HCT116 (cell line): ENCODE measurements at regions not wholly inside any gene's neighbourhood (a gene's known extent, or its start where the extent isn't known, plus 50 kb on each side); places are given as distances from the start of the nearest gene placed in this dataset.

Experiments
- ATAC-seq: fragments of 200-7000 bp; cut with Tn5 transposase; 2 replicates; pipeline ENCODE4 v1.9.1; 2020; ENCODE audit warnings: mild to moderate bottlenecking, moderate library complexity
- BruUV-seq: library from RNA; stranded (reverse); fragments of 400-500 nt; replicated peaks from 2 replicates; lab custom pipeline; 2021; lab: Mats Ljungman, UMichigan
- CTCF ChIA-PET: fragments of 300-600 bp; sonication (Branson Sonifier 250); formaldehyde crosslinking; loops from one replicate; lab custom pipeline; 2021; ENCODE audit warnings: antibody characterized with exemption; lab: Charles Lee
- POLR2A ChIA-PET: fragments of 300-600, 350-600 bp; sonication (Branson Sonifier 250); formaldehyde crosslinking; loops from one replicate; lab custom pipeline; 2021; ENCODE audit warnings: antibody characterized with exemption; lab: Charles Lee
- RAD21 ChIA-PET, 2 experiments: fragments of 300-600 bp; sonication (Branson Sonifier 250); formaldehyde crosslinking; loops; one replicate each; lab custom pipeline; 2023; ENCODE audit warnings: low total read pairs in 2 of 2; ENCODE audit not compliant: uncharacterized antibody in 2 of 2, unreplicated experiment in 2 of 2, low non-redundant PET in 1 of 2; lab: Charles Lee
- DNase-seq: peaks from one replicate; pipeline ENCODE4 v3.0.0-alpha.2; 2010; ENCODE audit warnings: low read depth, low spot score
- H2AFZ ChIP-seq: fragments of 200-600 bp; shearing (Covaris generic), sonication (generic); 2 replicates; pipeline ENCODE4 v1.6.1; 2017; ENCODE audit warnings: low read depth, mixed run types, mixed read lengths, antibody characterized with exemption, low read length; ENCODE audit not compliant: poor library complexity, severe bottlenecking
- H3K27ac ChIP-seq: 2 replicates; pipeline ENCODE4 v1.5.1; 2012; ENCODE audit warnings: low read depth, low read length
- H3K27me3 ChIP-seq: fragments of 200-600 bp; sonication (generic); 2 replicates; pipeline ENCODE4 v1.6.1; 2016; ENCODE audit warnings: mixed run types, low read length, mixed read lengths; ENCODE audit not compliant: insufficient read depth
- H3K36me3 ChIP-seq, 2 experiments: fragments of 200-500 bp in 1 of 2; fragments of 200-600 bp in 1 of 2; sonication (Bioruptor generic) in 1 of 2; sonication (generic) in 1 of 2; 2 replicates each; pipeline versions ENCODE4 v1.5.1 to v1.6.1; 2014 to 2016; ENCODE audit warnings: low read length in 2 of 2, inconsistent platforms in 1 of 2, mixed read lengths in 1 of 2, mixed run types in 1 of 2; ENCODE audit not compliant: insufficient read depth in 2 of 2, control insufficient read depth in 1 of 2
- H3K4me1 ChIP-seq, 2 experiments: fragments of 200-600 bp in 1 of 2; sonication (generic) in 1 of 2; 2 replicates each; pipeline versions ENCODE4 v1.5.1 to v1.6.1; 2012 to 2017; ENCODE audit warnings: low read length in 2 of 2, inconsistent platforms in 1 of 2, mild to moderate bottlenecking in 1 of 2, mixed read lengths in 1 of 2, mixed run types in 1 of 2, moderate library complexity in 1 of 2; ENCODE audit not compliant: insufficient read depth in 2 of 2, control insufficient read depth in 1 of 2
- H3K4me2 ChIP-seq: fragments of 200-600 bp; sonication (generic); 2 replicates; pipeline ENCODE4 v1.6.1; 2017; ENCODE audit warnings: mixed run types, low read length, mixed read lengths
- H3K4me3 ChIP-seq, 2 experiments: fragments of 200-600 bp in 1 of 2; sonication (generic) in 1 of 2; replicated peaks in 1 of 2; 2 replicates each; pipeline ENCODE4 v1.5.1; 2011 to 2016; ENCODE audit warnings: low read length in 2 of 2, control low read depth in 1 of 2, low read depth in 1 of 2, mild to moderate bottlenecking in 1 of 2, mixed read lengths in 1 of 2, mixed run types in 1 of 2
- H3K79me2 ChIP-seq: fragments of 200-600 bp; sonication (generic); 2 replicates; pipeline ENCODE4 v1.6.1; 2017; ENCODE audit warnings: mild to moderate bottlenecking, mixed run types, low read length, moderate library complexity, mixed read lengths; ENCODE audit not compliant: insufficient read depth
- H3K9ac ChIP-seq: fragments of 200-600 bp; sonication (generic); 2 replicates; pipeline ENCODE4 v1.6.1; 2016; ENCODE audit warnings: low read length, mixed read lengths
- H3K9me2 ChIP-seq: fragments of 200-600 bp; sonication (generic), shearing (Covaris generic); 2 replicates; pipeline ENCODE4 v1.6.1; 2017; ENCODE audit warnings: mixed run types, mild to moderate bottlenecking, moderate library complexity; ENCODE audit not compliant: insufficient read depth
- H3K9me3 ChIP-seq, 2 experiments: fragments of 200-500 bp in 1 of 2; fragments of 200-600 bp in 1 of 2; sonication (Bioruptor generic) in 1 of 2; sonication (generic) in 1 of 2; 2 replicates each; pipeline ENCODE4 v1.6.1; 2014 to 2017; ENCODE audit warnings: low read length in 2 of 2, mixed read lengths in 2 of 2, inconsistent platforms in 1 of 2, low read depth in 1 of 2, mild to moderate bottlenecking in 1 of 2, mixed run types in 1 of 2, moderate library complexity in 1 of 2; ENCODE audit not compliant: control insufficient read depth in 1 of 2, insufficient read depth in 1 of 2
- H4K20me1 ChIP-seq: fragments of 200-600 bp; sonication (generic), shearing (Covaris generic); 2 replicates; pipeline ENCODE4 v1.6.1; 2017; ENCODE audit warnings: mixed run types, mild to moderate bottlenecking, moderate library complexity; ENCODE audit not compliant: insufficient read depth
- EGR1 ChIP-seq: IDR thresholded peaks from 2 replicates; pipeline ENCODE4 v1.6.1; 2012; ENCODE audit warnings: low read depth
- ELF1 ChIP-seq: IDR thresholded peaks from 2 replicates; pipeline ENCODE4 v1.6.1; 2012; ENCODE audit warnings: low read depth, borderline replicate concordance
- SP1 ChIP-seq: IDR thresholded peaks from 2 replicates; pipeline ENCODE4 v1.6.1; 2012; ENCODE audit warnings: low read depth
- SRF ChIP-seq: IDR thresholded peaks from 2 replicates; pipeline ENCODE4 v1.6.1; 2012; ENCODE audit warnings: low read depth
- TCF7L2 ChIP-seq: IDR thresholded peaks from 2 replicates; pipeline ENCODE4 v1.7.0; 2011; ENCODE audit warnings: borderline replicate concordance, inconsistent platforms; ENCODE audit not compliant: insufficient read depth, insufficient read length; ENCODE audit errors: extremely low read depth
- ZFX ChIP-seq: fragments of 450-650 bp; IDR thresholded peaks from 2 replicates; pipeline ENCODE4 v1.6.1; 2017
- intact Hi-C: fragments of 100-400 bp; cut with micrococcal nuclease; formaldehyde crosslinking; loops from 2 replicates; pipeline ENCODE4 v1.10.0; 2022

DNA sequence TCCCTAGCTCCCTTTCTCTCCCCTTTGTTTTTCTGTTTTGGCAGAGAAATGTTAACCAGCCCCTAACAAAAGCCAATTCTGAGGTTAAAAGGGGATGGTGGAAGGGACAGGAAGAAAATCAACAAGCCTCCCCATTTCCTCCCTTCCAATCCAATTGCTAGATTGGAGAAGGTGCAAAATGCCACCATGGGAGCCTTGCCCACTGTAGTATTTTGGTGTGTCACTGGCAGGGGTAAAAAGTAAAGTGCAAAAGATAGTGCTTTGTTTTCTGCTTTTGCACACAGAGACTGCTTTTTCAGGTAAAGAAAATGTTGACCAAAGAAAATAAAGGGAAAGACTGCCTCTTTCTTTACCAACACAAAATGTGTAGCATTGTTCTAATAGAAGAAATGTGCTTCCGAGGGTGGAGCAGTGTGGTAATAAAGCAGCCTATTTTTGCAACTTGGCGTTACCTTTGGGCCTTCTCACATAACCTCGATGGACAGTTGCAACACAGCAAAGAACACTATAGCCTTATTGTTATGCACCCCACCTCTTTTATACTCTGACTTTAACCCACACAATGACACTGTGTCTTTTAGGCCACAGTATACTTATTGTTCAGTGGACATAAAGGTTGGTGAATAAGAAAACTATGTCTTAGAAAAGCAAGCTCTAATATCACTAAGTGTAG, 861.8 kb downstream of the BCL11A start:
- H3K9me2 ChIP-seq = no peaks in the 10 kb centered on the region
- no TSS peak for BruUV-seq
- H3K27ac ChIP-seq = no peak overlapping the region
- TF ChIP-seq TCF7L2 (no peak), SP1 (no peak), ZFX (no peak), SRF (no peak)
- TF ChIP-seq, all 23 proteins: peak for 0
- H3K9me3 ChIP-seq = no peaks in the 10 kb centered on the region; a peak in 2 of 4 replicates
- H4K20me1 ChIP-seq = no peaks in the 10 kb centered on the region
- no peaks in the 10 kb centered on the region for H3K4me1 ChIP-seq
- ChIA-PET RAD21 (no interaction called here), CTCF (no interaction called here), POLR2A (no interaction called here)
- intact Hi-C loops = no loop called here
- no peak for ATAC-seq
- no peaks in the 10 kb centered on the region for H3K79me2 ChIP-seq
- no peak overlapping the region for H3K9ac ChIP-seq
- no peak overlapping the region for H2AFZ ChIP-seq
- no peak overlapping the region for H3K4me2 ChIP-seq
- H3K4me3 ChIP-seq = no peak overlapping the region
- H3K36me3 ChIP-seq = no peaks in the 10 kb centered on the region
- H3K27me3 ChIP-seq = no peaks in the 10 kb centered on the region
- no peak for DNase-seq

DNA sequence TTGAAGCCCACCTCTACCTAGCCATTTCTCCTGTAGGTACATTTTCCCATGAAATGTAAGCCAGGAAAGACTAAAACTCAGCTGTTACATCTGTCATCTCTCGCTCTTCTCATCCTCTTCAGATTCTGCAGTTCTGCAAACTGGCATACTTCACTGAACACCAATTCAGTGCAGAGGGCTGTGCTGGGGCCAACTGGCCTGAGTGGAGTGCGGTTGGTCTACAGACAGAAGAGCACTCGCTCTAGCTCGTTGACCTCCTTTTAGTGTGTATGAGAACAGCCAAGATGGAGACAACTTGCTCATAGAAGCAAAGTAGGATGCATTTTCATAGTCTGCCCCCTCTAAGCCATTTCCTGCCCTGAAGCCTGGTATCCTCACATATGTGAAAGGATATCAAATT, 862.6 kb downstream of the BCL11A start:
- H3K9me2 ChIP-seq = no peaks in the 10 kb centered on the region
- no peaks in the 10 kb centered on the region for H3K36me3 ChIP-seq
- TF ChIP-seq SRF (no peak), EGR1 (no peak), TCF7L2 (no peak), ELF1 (no peak)
- H3K27ac ChIP-seq = no peak overlapping the region
- ChIA-PET CTCF (no interaction called here), POLR2A (no interaction called here), RAD21 (no interaction called here)
- no peak for ATAC-seq
- intact Hi-C loops = no loop called here
- no peak overlapping the region for H3K9ac ChIP-seq
- no peak for DNase-seq
- no peak overlapping the region for H3K4me3 ChIP-seq
- no peaks in the 10 kb centered on the region for H3K27me3 ChIP-seq
- no peaks in the 10 kb centered on the region; a peak in 2 of 4 replicates for H3K9me3 ChIP-seq
- H3K4me1 ChIP-seq = no peaks in the 10 kb centered on the region
- no peaks in the 10 kb centered on the region for H4K20me1 ChIP-seq
- H3K79me2 ChIP-seq = no peaks in the 10 kb centered on the region
- H2AFZ ChIP-seq = no peak overlapping the region
- BruUV-seq = no TSS peak
- no peak overlapping the region for H3K4me2 ChIP-seq
